ENCODE measurements at regions not wholly inside any gene's neighbourhood (a gene's known extent, or its start where the extent isn't known, plus 50 kb on each side); places are given as distances from the start of the nearest gene placed in this dataset.

GRCh38 chr1:64417803-64418202, 52.1 kb upstream of the CACHD1 start:
- TF ChIP-seq POLR2AphosphoS5 (IDR thresholded peaks at IDR 0.05; ENCODE audit: borderline replicate concordance, low read depth, low read length) (no peak), EZH2 (IDR thresholded peaks at IDR 0.05) (no peak), FOXP2 (optimal IDR thresholded peaks at IDR 0.05; ENCODE audit: control extremely low read depth, extremely low read length, insufficient read depth) (no peak)
